Activated naive CD4-positive, alpha-beta T cell treated with anti-CD3 and anti-CD28 coated beads, Interleukin-2, amount 10 ng/mL, durations not matched to agents 7 days and 5 days (primary cell): ENCODE measurements at regions not wholly inside any gene's neighbourhood (a gene's known extent, or its start where the extent isn't known, plus 50 kb on each side); places are given as distances from the start of the nearest gene placed in this dataset.
"Not testable (repeated sequence)": the region's sequence is repeated elsewhere in the genome, so short reads cannot be mapped to it uniquely, and the experiment has no call there.

Experiments
- CTCF ChIA-PET: fragments of 350-600 bp; sonication (Branson Sonifier 250); formaldehyde crosslinking; loops from one replicate; lab custom pipeline; 2021; ENCODE audit warnings: antibody characterized with exemption; lab: Charles Lee
- DNase-seq: peaks from one replicate; pipeline ENCODE4 v3.0.0-alpha.2; 2020
- H3K27ac Mint-ChIP-seq: one replicate; pipeline ENCODE4 v1.8.0; 2021; ENCODE audit warnings: mild to moderate bottlenecking, moderate library complexity, mixed read lengths
- H3K27me3 Mint-ChIP-seq: one replicate; pipeline ENCODE4 v1.8.0; 2021; ENCODE audit warnings: mild to moderate bottlenecking, mixed read lengths
- H3K36me3 Mint-ChIP-seq: one replicate; pipeline ENCODE4 v1.8.0; 2021; ENCODE audit warnings: mixed read lengths
- H3K4me1 Mint-ChIP-seq: one replicate; pipeline ENCODE4 v1.8.0; 2021; ENCODE audit warnings: mixed read lengths
- H3K4me3 Mint-ChIP-seq: one replicate; pipeline ENCODE4 v1.8.0; 2021; ENCODE audit warnings: mild to moderate bottlenecking, moderate library complexity, mixed read lengths
- H3K9me3 Mint-ChIP-seq: one replicate; pipeline ENCODE4 v1.8.0; 2021; ENCODE audit warnings: mixed read lengths

DNA sequence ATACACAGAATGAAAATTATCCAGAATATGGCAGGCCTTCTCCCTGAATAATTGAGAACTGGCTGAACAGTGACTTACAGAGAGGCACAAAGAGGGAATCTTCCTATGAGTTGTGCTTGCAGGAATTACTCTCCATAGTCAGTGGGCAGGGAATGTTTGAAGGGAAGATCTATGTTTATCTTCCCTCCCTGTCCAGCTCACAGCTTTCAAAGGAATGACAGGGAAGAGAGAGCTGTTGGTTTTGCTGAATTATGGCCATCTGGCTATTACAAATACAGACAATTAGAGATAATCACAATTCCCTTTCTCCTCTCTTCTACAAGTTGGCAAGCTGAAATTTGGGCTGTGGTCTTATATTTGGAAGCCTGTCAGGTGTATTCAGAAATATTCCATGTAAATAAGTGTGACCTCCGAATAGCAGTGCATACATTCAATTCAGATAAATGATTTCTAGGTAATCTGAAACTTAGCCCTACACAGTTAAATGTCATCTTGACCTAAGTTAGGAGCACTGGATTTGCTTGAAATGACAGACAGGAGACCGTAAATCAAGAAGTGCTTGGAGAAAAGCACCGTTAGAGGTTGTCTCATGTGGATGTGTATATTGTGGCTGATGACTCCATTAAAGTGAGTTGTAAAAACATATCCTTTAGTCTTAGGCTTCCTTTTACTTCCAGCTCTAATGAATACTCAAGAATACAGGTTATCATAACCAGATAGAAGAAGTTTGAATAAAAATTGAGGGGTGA lies 136.8 kb downstream of the C4orf33 start:
- Mint-ChIP-seq H3K27ac (no peak overlapping the region), H3K4me1 (no peaks in the 10 kb centered on the region), H3K9me3 (no peaks in the 10 kb centered on the region), H3K27me3 (no peaks in the 10 kb centered on the region), H3K36me3 (no peaks in the 10 kb centered on the region), H3K4me3 (no peak overlapping the region)
- CTCF ChIA-PET: no interaction called here
- DNase-seq: no peak

DNA sequence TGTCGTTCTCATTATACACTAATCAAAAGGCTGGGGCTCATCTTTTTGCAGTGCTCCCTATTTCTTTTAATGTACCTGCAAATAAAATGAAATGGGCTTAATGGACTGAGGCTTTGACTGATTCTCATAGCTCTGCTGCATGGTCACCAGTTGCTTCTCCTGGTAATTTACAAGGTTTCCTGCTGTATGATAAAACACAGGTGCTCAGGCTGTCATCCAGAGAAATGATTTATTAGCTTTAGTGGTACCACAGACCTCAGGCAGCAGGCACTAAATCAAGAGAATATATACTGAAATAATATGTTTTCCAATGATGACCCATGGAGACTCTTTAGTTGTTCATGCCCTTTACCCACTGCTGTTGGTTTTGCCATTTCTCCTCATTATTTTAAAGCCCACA lies 137.7 kb downstream of the C4orf33 start:
- H3K27me3 Mint-ChIP-seq: no peaks in the 10 kb centered on the region
- H3K4me1 Mint-ChIP-seq: no peaks in the 10 kb centered on the region
- no peak overlapping the region for H3K4me3 Mint-ChIP-seq
- no peaks in the 10 kb centered on the region for H3K36me3 Mint-ChIP-seq
- no peak for DNase-seq
- H3K27ac Mint-ChIP-seq: no peak overlapping the region
- H3K9me3 Mint-ChIP-seq: no peaks in the 10 kb centered on the region
- CTCF ChIA-PET: no interaction called here

DNA sequence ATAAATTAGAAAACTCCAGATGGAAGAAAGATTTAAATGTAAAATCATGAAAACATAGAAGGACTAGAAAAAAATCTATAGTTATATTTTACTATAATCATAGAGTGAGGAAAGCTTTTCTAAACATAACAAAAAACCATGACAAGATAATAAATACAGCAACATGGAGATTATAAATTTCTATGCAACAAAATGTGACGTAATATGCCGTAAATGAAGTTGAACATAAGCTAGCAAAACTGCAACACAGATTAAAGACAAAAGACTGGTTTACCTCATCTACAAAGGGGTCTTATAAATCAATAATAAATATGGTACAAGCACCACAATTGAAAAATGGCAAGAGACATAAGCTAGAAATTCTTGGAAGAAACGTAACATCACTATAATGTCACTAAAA lies 140.4 kb downstream of the C4orf33 start:
- H3K36me3 Mint-ChIP-seq: no peaks in the 10 kb centered on the region
- H3K27me3 Mint-ChIP-seq: no peaks in the 10 kb centered on the region
- H3K4me3 Mint-ChIP-seq: no peak overlapping the region
- no peaks in the 10 kb centered on the region for H3K4me1 Mint-ChIP-seq
- H3K27ac Mint-ChIP-seq: no peak overlapping the region
- CTCF ChIA-PET: no interaction called here
- H3K9me3 Mint-ChIP-seq: no peaks in the 10 kb centered on the region
- DNase-seq: no peak

DNA sequence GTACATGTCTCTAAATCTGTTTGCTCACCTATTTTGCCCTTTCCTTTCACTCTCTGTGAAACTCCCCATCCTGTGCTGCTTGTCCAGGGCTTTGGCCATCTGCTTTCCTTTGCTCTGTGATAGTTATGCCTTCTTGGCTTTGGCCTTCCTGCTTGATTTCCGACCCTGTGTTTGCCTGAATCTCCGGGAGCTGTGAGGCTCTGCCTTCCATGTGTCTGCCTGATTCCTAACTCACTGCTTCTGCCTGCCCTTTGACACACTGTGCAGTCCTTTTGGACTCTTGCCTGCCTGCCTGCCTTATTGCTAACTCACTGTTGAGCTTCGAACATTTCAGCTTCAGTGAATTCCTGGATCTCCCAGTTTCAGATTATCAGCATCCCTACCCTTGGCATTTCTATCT lies 143.1 kb downstream of the C4orf33 start:
- no peak overlapping the region for H3K4me3 Mint-ChIP-seq
- CTCF ChIA-PET: no interaction called here
- no peaks in the 10 kb centered on the region for H3K27me3 Mint-ChIP-seq
- no peaks in the 10 kb centered on the region for H3K4me1 Mint-ChIP-seq
- H3K9me3 Mint-ChIP-seq: no peaks in the 10 kb centered on the region
- no peak overlapping the region for H3K27ac Mint-ChIP-seq
- H3K36me3 Mint-ChIP-seq: no peaks in the 10 kb centered on the region
- DNase-seq: no peak

DNA sequence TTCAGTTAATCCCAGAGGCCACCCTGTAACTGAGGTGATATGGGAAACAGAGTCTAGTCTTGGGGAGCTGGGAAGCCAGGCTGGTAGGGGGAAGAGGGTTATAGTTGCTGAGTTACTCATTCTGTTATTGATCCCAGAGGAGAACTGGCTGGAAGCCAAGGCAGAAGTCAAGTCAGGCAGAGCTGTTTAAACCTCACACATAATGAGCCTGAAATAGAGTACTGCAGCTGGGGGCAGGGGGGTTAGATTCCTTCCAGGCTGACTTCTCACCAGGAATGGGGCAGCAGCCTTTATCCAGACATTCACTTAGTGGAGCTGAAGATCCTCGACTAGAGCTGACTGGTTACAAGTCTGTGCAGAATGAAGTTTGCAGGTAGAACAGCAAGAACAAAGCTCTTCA lies 144.9 kb downstream of the C4orf33 start:
- no peaks in the 10 kb centered on the region for H3K27me3 Mint-ChIP-seq
- H3K36me3 Mint-ChIP-seq: no peaks in the 10 kb centered on the region
- no peak overlapping the region for H3K27ac Mint-ChIP-seq
- no peak overlapping the region for H3K4me3 Mint-ChIP-seq
- H3K9me3 Mint-ChIP-seq: no peaks in the 10 kb centered on the region
- no peaks in the 10 kb centered on the region for H3K4me1 Mint-ChIP-seq
- DNase-seq: no peak
- CTCF ChIA-PET: interaction anchor here (0.9 kb wide), 1 partner anchor 13 kb away, joined by 3 read pairs; no protein-coding TSS in a partner anchor

DNA sequence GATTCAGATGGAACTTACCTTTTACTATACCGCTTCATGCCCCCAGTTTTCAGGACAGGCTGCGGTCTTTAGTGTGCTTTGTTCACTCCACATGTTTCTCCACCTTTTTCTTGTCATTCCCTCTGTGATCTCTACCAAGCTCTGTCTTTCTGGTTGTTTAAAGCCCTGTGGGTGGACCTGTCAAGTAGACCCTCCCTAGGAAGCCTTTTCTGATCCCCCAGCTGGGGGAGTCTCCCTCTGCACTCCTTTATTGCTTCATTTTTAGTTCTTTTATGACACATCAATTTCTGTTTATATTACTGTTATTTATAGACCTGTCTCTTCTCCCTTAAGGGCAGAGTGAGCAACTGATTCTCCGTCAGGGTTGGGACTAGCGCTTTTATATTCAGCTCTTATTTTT lies 150.2 kb downstream of the C4orf33 start:
- H3K4me3 Mint-ChIP-seq: no peak overlapping the region
- DNase-seq: no peak
- H3K27ac Mint-ChIP-seq: no peak overlapping the region
- H3K9me3 Mint-ChIP-seq: no peaks in the 10 kb centered on the region
- H3K27me3 Mint-ChIP-seq: no peaks in the 10 kb centered on the region
- no peaks in the 10 kb centered on the region for H3K36me3 Mint-ChIP-seq
- CTCF ChIA-PET: no interaction called here
- no peaks in the 10 kb centered on the region for H3K4me1 Mint-ChIP-seq

DNA sequence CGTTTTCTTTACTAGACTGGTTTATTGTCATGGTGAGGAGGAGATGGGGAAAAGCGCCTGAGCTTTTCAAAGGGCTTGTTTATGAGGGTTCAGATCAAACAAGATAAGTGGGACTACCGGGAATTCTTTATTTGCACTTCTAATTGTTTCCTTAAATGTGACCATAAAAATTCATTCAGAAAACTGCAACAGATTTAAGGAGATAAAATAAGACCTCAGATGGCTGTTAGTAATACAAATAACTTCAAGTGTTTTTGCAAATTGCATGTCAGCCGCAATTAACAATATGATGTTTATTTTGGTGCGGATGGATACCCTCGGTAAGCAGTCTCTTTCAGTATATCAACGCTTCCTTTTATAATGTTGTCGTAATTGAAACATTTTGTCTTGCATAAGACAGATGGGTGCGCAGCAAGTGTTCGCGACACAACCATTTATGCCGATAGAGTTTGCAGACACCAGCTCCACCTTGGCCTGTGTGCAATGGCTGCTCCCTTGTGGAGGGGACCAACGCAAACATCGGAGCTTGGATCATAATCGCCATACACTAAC lies 151.0 kb downstream of the C4orf33 start:
- Mint-ChIP-seq H3K4me1 (no peaks in the 10 kb centered on the region), H3K27ac (no peak overlapping the region), H3K36me3 (no peaks in the 10 kb centered on the region), H3K4me3 (no peak overlapping the region), H3K9me3 (no peaks in the 10 kb centered on the region), H3K27me3 (peaks cover under 1% of the 10 kb centered on the region)
- no peak for DNase-seq
- CTCF ChIA-PET: no interaction called here

DNA sequence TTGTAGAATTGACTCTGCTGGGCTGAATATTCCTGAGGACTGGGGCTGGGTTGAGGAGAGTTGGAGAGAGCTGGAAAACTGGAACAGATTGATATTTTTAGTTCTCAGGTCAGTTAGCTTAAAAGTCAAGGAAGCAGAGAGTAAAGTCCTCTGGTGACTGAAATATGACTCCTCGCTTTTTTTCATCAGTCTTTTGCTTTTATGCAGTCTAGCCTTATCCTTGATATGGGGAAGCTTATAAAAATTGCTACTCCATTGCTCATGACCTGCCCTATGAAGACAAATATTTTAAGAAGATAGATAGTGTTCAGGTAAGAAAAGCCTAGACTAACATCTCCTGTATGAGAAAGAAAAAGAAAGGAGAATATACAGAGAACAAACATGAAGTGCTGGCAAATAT lies 152.7 kb downstream of the C4orf33 start:
- Mint-ChIP-seq H3K27me3 (peaks cover 10% of the 10 kb centered on the region), H3K27ac (no peak overlapping the region), H3K4me3 (no peak overlapping the region), H3K9me3 (no peaks in the 10 kb centered on the region), H3K4me1 (no peaks in the 10 kb centered on the region), H3K36me3 (no peaks in the 10 kb centered on the region)
- no peak for DNase-seq
- CTCF ChIA-PET: no interaction called here

DNA sequence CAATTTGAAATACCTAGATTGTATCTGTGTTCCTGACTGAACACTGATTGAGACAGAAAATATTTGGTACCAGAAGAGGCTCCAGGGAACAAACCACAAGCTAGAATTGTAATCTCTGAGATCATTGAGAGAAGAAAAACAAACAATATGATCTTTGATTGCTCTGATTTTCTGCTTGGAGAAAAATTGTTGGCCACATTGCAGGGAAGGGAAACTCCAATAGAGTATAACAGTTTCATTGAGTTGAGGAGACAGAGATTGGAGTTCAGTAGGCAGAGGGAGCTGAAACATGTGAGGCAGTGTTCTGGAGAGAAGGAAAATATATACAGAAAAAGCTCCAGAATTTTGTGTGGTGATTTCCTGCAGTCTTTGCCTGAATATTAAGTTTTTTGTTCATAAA lies 158.2 kb downstream of the C4orf33 start:
- DNase-seq: no peak
- no peak overlapping the region for H3K4me3 Mint-ChIP-seq
- CTCF ChIA-PET: interaction anchor here (1.3 kb wide), 1 partner anchor 14 kb away, joined by 3 read pairs; no protein-coding TSS in a partner anchor
- H3K36me3 Mint-ChIP-seq: no peaks in the 10 kb centered on the region
- H3K27me3 Mint-ChIP-seq: peaks cover 10% of the 10 kb centered on the region
- H3K27ac Mint-ChIP-seq: no peak overlapping the region
- H3K9me3 Mint-ChIP-seq: no peaks in the 10 kb centered on the region
- H3K4me1 Mint-ChIP-seq: no peaks in the 10 kb centered on the region

DNA sequence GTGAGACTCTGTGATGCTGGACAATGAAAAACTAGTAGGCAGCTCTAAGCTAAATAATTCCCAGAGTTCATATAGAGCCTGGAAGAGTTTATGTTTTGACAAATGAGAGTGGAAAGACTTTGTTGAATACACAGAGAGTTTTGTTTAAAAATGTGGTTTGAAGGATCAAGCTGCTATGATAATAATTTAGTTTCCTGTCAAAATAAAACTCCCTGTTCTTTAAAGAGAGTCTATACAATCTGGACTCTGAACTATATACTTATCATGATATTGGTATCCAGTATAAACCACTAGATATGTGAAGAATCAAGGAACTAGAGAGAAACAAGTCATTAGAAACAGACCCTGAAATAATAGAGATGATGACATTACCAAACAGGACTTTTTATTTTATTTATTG lies 158.6 kb downstream of the C4orf33 start:
- H3K4me3 Mint-ChIP-seq: no peak overlapping the region
- CTCF ChIA-PET: interaction anchor here (1.3 kb wide), 1 partner anchor 14 kb away, joined by 3 read pairs; no protein-coding TSS in a partner anchor
- no peak overlapping the region for H3K27ac Mint-ChIP-seq
- no peaks in the 10 kb centered on the region for H3K36me3 Mint-ChIP-seq
- H3K27me3 Mint-ChIP-seq: peaks cover 10% of the 10 kb centered on the region
- H3K9me3 Mint-ChIP-seq: no peaks in the 10 kb centered on the region
- DNase-seq: no peak
- H3K4me1 Mint-ChIP-seq: no peaks in the 10 kb centered on the region

DNA sequence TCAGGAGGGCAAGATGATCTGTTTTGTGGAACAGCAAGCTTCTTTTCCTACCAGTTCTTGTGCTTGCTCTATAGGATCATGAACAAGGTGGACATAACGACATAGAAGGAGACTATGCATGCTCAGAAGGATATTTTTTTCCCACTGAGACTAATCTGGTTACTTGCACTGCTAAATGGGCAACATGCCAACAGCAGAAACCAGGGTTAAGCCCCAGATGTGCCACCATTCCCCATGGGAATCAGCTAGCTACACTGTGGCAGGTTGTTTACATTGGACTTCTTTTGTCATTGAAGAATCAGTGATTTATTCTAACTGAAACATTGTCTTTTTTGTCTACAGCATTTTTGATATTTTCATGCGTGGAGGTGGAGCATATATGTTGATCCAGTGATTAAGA lies 165.6 kb downstream of the C4orf33 start:
- H3K27ac Mint-ChIP-seq: no peak overlapping the region
- CTCF ChIA-PET: no interaction called here
- no peaks in the 10 kb centered on the region for H3K36me3 Mint-ChIP-seq
- no peak for DNase-seq
- H3K4me1 Mint-ChIP-seq: peaks cover 2% of the 10 kb centered on the region
- no peaks in the 10 kb centered on the region for H3K9me3 Mint-ChIP-seq
- H3K27me3 Mint-ChIP-seq: no peaks in the 10 kb centered on the region
- H3K4me3 Mint-ChIP-seq: no peak overlapping the region

DNA sequence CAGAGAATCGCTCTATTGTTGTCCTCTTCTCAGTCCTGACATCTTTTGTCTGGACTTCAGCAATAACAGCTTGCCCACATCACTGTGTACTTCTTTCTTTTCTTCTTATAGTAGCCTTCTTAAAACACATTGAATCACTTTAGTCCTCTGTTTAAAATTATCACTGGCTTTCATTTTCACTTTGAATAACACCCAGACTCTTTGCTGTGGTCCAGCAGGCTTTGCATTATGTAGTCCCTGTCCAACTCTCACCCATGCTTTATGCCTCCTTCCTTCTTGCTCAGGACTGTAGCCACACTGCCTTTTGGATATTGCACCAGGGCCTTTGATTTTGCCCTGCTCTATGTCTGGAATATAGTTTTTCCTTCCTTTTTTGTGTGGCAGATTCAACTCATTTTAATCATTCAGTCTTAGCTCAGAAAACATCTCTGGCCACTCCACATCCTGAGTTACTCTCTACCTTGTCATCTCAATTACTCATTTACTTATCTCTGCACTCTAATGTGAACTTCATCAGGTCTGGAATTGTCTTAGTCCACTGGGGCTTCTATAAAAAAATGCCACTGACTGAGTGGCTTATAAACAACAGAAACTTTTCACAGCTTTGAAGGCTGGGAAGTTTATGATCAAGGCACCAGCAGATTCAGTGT lies 168.2 kb downstream of the C4orf33 start:
- H3K27ac Mint-ChIP-seq: no peak overlapping the region
- peaks cover 2% of the 10 kb centered on the region for H3K4me1 Mint-ChIP-seq
- H3K4me3 Mint-ChIP-seq: no peak overlapping the region
- H3K27me3 Mint-ChIP-seq: no peaks in the 10 kb centered on the region
- CTCF ChIA-PET: no interaction called here
- no peaks in the 10 kb centered on the region for H3K9me3 Mint-ChIP-seq
- DNase-seq: no peak
- no peaks in the 10 kb centered on the region for H3K36me3 Mint-ChIP-seq

DNA sequence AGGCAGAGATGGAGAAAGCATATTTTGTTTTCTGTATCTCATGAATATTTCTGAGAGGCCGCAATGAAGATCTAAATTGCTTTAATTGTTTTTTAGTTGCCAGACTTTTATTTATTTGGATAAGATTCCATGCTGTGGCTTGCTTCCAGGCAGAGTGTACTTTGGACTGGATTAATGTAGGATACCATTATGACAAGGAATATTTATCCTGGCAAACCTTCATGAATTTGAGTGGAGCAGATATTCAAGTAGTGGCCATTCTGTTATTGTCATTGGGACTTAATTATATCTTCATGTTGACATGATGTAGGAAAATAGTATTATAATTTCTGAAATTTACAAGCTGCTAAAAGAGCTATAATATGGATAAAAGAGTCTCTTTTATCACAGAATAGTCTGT lies 182.9 kb downstream of the C4orf33 start:
- no peak for DNase-seq
- no peak overlapping the region for H3K4me3 Mint-ChIP-seq
- no peaks in the 10 kb centered on the region for H3K9me3 Mint-ChIP-seq
- no peaks in the 10 kb centered on the region for H3K27me3 Mint-ChIP-seq
- H3K36me3 Mint-ChIP-seq: no peaks in the 10 kb centered on the region
- H3K4me1 Mint-ChIP-seq: no peaks in the 10 kb centered on the region
- H3K27ac Mint-ChIP-seq: no peak overlapping the region
- CTCF ChIA-PET: no interaction called here

DNA sequence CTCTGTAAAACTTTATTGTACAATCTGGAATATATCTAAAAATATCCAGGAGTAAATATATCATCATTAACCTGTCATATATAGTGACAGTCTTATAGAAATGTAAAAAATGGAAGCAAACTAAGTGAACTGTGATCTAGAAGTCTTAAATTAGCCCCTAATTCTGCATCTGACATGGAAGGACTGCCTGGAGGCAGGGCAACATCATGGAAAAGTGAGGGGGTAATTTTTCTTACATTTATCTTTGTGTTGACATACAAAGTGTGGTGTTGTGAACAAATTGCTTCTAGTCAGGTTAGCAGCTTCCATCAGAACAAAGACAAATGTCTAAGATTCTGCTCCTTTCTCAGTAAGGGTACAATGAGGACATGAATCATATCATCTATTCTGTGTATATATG lies 186.3 kb downstream of the C4orf33 start:
- Mint-ChIP-seq H3K4me3 (no peak overlapping the region), H3K36me3 (no peaks in the 10 kb centered on the region), H3K4me1 (no peaks in the 10 kb centered on the region), H3K27me3 (no peaks in the 10 kb centered on the region), H3K27ac (no peak overlapping the region), H3K9me3 (no peaks in the 10 kb centered on the region)
- CTCF ChIA-PET: no interaction called here
- no peak for DNase-seq

DNA sequence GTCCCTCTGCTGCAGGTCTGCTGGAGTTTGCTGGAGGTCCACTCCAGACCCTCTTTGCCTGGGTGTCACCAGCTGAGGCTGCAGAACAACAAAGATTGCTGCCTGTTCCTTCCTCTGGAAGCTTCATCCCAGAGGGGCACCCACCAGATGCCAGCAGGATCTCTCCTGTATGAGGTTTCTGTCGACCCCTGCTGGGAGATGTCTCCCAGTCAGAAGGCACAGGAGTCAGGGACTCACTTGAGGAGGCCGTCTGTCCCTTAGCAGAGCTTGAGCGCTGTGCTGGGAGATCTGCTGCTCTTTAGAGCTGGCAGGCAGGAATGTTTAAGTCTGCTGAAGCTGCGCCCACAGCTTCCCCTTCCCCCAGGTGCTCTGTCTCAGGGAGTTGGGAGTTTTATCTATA lies 196.2 kb downstream of the C4orf33 start:
- H3K27ac Mint-ChIP-seq: peak overlapping the region; percentile 20
- H3K27me3 Mint-ChIP-seq, H3K9me3 Mint-ChIP-seq, H3K4me1 Mint-ChIP-seq, H3K36me3 Mint-ChIP-seq, CTCF ChIA-PET, H3K4me3 Mint-ChIP-seq, DNase-seq: not testable (repeated sequence)
